HepG2 (cell line): ENCODE measurements at regions not wholly inside any gene's neighbourhood (a gene's known extent, or its start where the extent isn't known, plus 50 kb on each side); places are given as distances from the start of the nearest gene placed in this dataset.

ENCODE experiments used
- ATAC-seq: fragments of 200-7000 bp; cut with Tn5 transposase; 3 replicates; pipeline ENCODE4 v1.9.1; 2020; ENCODE audit warnings: mild to moderate bottlenecking, moderate library complexity
- BruUV-seq: library from RNA; stranded (reverse); fragments of 400-500 nt; replicated peaks from 2 replicates; lab custom pipeline; 2021; lab: Mats Ljungman, UMichigan
- CTCF ChIA-PET: fragments of 300-600 bp; formaldehyde crosslinking; extraction: SDS; loops from one replicate; lab custom pipeline; 2021; ENCODE audit warnings: low total read pairs, inconsistent platforms, low intra/inter-chr PET ratio; lab: Yijun Ruan, JAX
- POLR2A ChIA-PET: fragments of 350-600 bp; sonication (Branson Sonifier 250); formaldehyde crosslinking; loops from one replicate; lab custom pipeline; 2020; ENCODE audit warnings: antibody characterized with exemption, inconsistent platforms; lab: Yijun Ruan, JAX
- DNase-seq: peaks from one replicate; pipeline ENCODE4 v3.0.0-alpha.2; 2015; ENCODE audit warnings: low spot score
- FAIRE-seq: peaks from 3 replicates; lab custom pipeline; 2011; peaks lifted over from hg19 to GRCh38; lab: Jason Lieb, UNC
- H2AFZ ChIP-seq: one replicate; pipeline ENCODE4 v1.6.1; 2011; ENCODE audit warnings: low read length, inconsistent platforms
- H3K27ac ChIP-seq: fragments of 300-600 bp; 3 replicates; pipeline ENCODE4 v1.8.0; 2011; ENCODE audit warnings: mixed run types, mild to moderate bottlenecking, mixed read lengths, low read length, inconsistent platforms; ENCODE audit not compliant: insufficient read depth; ENCODE audit errors: extremely low read length
- H3K27me3 ChIP-seq, 2 experiments: fragments of 200-600 bp in 1 of 2; 2 replicates in 1 of 2; 3 replicates in 1 of 2; pipeline versions ENCODE4 v1.6.0 to v1.8.0; 2011; ENCODE audit warnings: low read length in 2 of 2, mild to moderate bottlenecking in 2 of 2, moderate library complexity in 2 of 2, inconsistent platforms in 1 of 2; ENCODE audit not compliant: insufficient read depth in 2 of 2, control insufficient read depth in 1 of 2
- H3K36me3 ChIP-seq, 2 experiments: fragments of 200-600 bp in 1 of 2; replicated peaks in 1 of 2; 2 replicates in 1 of 2; 3 replicates in 1 of 2; pipeline versions ENCODE4 v1.5.1 to v1.8.0; 2011; ENCODE audit warnings: low read length in 2 of 2, inconsistent platforms in 1 of 2; ENCODE audit not compliant: insufficient read depth in 2 of 2, control insufficient read depth in 1 of 2
- H3K4me1 ChIP-seq: 2 replicates; pipeline ENCODE4 v1.5.1; 2012; ENCODE audit warnings: low read length, inconsistent platforms; ENCODE audit not compliant: insufficient read depth
- H3K4me2 ChIP-seq: 2 replicates; pipeline ENCODE4 v1.6.0; 2011; ENCODE audit warnings: low read depth, low read length, inconsistent platforms
- H3K4me3 ChIP-seq, 3 experiments: fragments of 200-600 bp in 1 of 3; sonication (generic), shearing (Covaris generic) in 1 of 3; replicated peaks in 1 of 3; 2 replicates each; pipeline ENCODE4 v1.5.1; 2011 to 2016; ENCODE audit warnings: low read length in 3 of 3, inconsistent platforms in 2 of 3, low read depth in 2 of 3, mild to moderate bottlenecking in 2 of 3, control low read depth in 1 of 3, mixed read lengths in 1 of 3; ENCODE audit not compliant: insufficient read depth in 1 of 3
- H3K79me2 ChIP-seq: one replicate; pipeline ENCODE4 v1.6.1; 2011; ENCODE audit warnings: low read length, inconsistent platforms; ENCODE audit not compliant: insufficient read depth
- H3K9ac ChIP-seq: 2 replicates; pipeline ENCODE4 v1.6.0; 2011; ENCODE audit warnings: mild to moderate bottlenecking, low read depth, low read length, inconsistent platforms; ENCODE audit not compliant: insufficient read depth
- H3K9me3 ChIP-seq: 2 replicates; pipeline ENCODE4 v1.5.1; 2012; ENCODE audit warnings: mild to moderate bottlenecking, low read length
- H4K20me1 ChIP-seq: 2 replicates; pipeline ENCODE4 v1.6.0; 2011; ENCODE audit warnings: inconsistent platforms, mild to moderate bottlenecking, low read length, moderate library complexity; ENCODE audit not compliant: insufficient read depth
- GFI1 ChIP-seq: sonication (generic); formaldehyde crosslinking; IDR thresholded peaks from 2 replicates; pipeline ENCODE4 v1.5.0; 2020; ENCODE audit warnings: missing genetic modification reagents, mild to moderate bottlenecking, borderline replicate concordance
- KDM3A ChIP-seq: IDR thresholded peaks from 2 replicates; pipeline ENCODE4 v1.6.1; 2018; ENCODE audit warnings: low read depth, missing compliant biosample characterization
- KDM5A ChIP-seq: fragments of 200-600 bp; sonication (generic); IDR thresholded peaks from 2 replicates; pipeline ENCODE4 v1.7.0; 2018; ENCODE audit warnings: antibody characterized with exemption, mild to moderate bottlenecking, low read length, borderline replicate concordance
- POLR2AphosphoS2 ChIP-seq: IDR thresholded peaks from 2 replicates; pipeline ENCODE4 v1.6.1; 2011; ENCODE audit warnings: low read depth, low read length, improper control_type of control experiment
- PRDM10 ChIP-seq: sonication (generic); formaldehyde crosslinking; IDR thresholded peaks from 2 replicates; pipeline ENCODE4 v1.4.0; 2020; ENCODE audit warnings: low read depth, missing genetic modification reagents
- SOX13 ChIP-seq, 3 experiments: fragments of 450-650 bp in 1 of 3; sonication (generic) in 1 of 3; formaldehyde crosslinking in 1 of 3; IDR thresholded peaks in 2 of 3; conservative IDR thresholded peaks in 1 of 3; 2 replicates each; pipeline versions ENCODE4 v1.5.0 to v1.6.1; 2016 to 2020; ENCODE audit warnings: antibody characterized with exemption in 1 of 3, mild to moderate bottlenecking in 1 of 3, missing compliant biosample characterization in 1 of 3, missing genetic modification reagents in 1 of 3, moderate library complexity in 1 of 3
- ZNF225 ChIP-seq: sonication (generic); formaldehyde crosslinking; IDR thresholded peaks from 2 replicates; pipeline ENCODE4 v1.4.0; 2020; ENCODE audit warnings: mild to moderate bottlenecking, missing genetic modification reagents
- WGBS: methylation state at CpG from one replicate; pipeline ENCODE4 v1.1.6; 2017; ENCODE audit warnings: low lambda C conversion rate; 5-methylcytosine and 5-hydroxymethylcytosine counted together
- in situ Hi-C: cut with HindIII; loops from 2 replicates; pipeline ENCODE4 v1.10.0; 2017; ENCODE audit warnings: low pct_unique_long_range_greater_than_20kb; ENCODE audit not compliant: extremely low pct_ligation_motif_present
- intact Hi-C: fragments of 100-400 bp; cut with micrococcal nuclease; formaldehyde crosslinking; loops from one replicate; pipeline ENCODE4 v1.10.0; 2022; ENCODE audit not compliant: unreplicated experiment
- TF ChIP-seq, protein P1 (sequence below): sonication (generic); formaldehyde crosslinking; IDR thresholded peaks from 2 replicates; pipeline ENCODE4 v1.8.1; 2023; ENCODE audit warnings: mild to moderate bottlenecking, moderate library complexity, missing genetic modification reagents

- in situ Hi-C loops = no loop called here
- H3K4me1 ChIP-seq = no peaks in the 10 kb centered on the region
- no peaks in the 10 kb centered on the region for H3K79me2 ChIP-seq
- H4K20me1 ChIP-seq = no peaks in the 10 kb centered on the region
- no peak for ATAC-seq
- H3K4me2 ChIP-seq = no peak overlapping the region
- no peak overlapping the region for H2AFZ ChIP-seq
- ChIA-PET POLR2A (no interaction called here), CTCF (no interaction called here)
- 31% methylated on average over 2 of the region's 2 CpGs for WGBS
- no peak for DNase-seq
- H3K27me3 ChIP-seq = no peaks in the 10 kb centered on the region
- intact Hi-C loops = no loop called here
- H3K36me3 ChIP-seq = no peaks in the 10 kb centered on the region
- no TSS peak for BruUV-seq
- no peak for FAIRE-seq
- no peaks in the 10 kb centered on the region for H3K9me3 ChIP-seq
- H3K27ac ChIP-seq = no peak overlapping the region
- TF ChIP-seq PRDM10 (CRISPR knock-in tag) (no peak), POLR2AphosphoS2 (no peak)
- no peak overlapping the region for H3K4me3 ChIP-seq
- H3K9ac ChIP-seq = no peak overlapping the region
These were observed 184.1 kb upstream of the SETMAR start for GRCh38 chr3:4119119-4119518.

DNA sequence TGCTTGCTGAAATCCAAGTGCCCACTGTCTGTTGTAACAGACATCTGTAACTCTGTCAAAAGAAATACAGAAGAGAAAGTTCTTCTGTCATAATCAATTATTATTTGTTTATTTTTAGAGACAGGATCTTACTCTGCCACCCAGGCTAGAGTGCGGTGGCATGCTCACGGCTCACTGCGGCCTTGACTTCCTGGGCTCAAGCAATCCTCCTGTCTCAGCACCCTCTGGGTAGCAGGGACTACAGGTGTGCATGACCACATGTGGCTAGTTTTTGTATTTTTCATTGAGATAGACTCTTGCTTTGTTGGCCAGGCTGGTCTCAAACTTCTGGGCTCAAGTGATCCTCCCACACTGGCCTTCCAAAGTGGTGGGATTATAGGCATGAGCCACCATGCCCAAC, 177.6 kb upstream of the SETMAR start:
- Histone ChIP-seq H3K9me3 (no peaks in the 10 kb centered on the region), H3K9ac (no peak overlapping the region), H3K79me2 (no peaks in the 10 kb centered on the region), H3K4me3 (no peak overlapping the region), H3K27me3 (no peaks in the 10 kb centered on the region), H4K20me1 (no peaks in the 10 kb centered on the region), H3K4me2 (no peak overlapping the region), H3K27ac (no peak overlapping the region), H3K36me3 (no peaks in the 10 kb centered on the region), H3K4me1 (no peaks in the 10 kb centered on the region), H2AFZ (no peak overlapping the region)
- ChIA-PET CTCF (no interaction called here), POLR2A (no interaction called here)
- DNase-seq (no peak), FAIRE-seq (no peak), ATAC-seq (no peak)
- intact Hi-C loops = no loop called here
- in situ Hi-C loops = no loop called here
- BruUV-seq = no TSS peak
- WGBS = 76% methylated on average over 3 of the region's 3 CpGs
- TF ChIP-seq ZNF225 (CRISPR knock-in tag) (no peak), KDM3A (CRISPR knock-in tag) (no peak), SOX13 (IDR thresholded peaks at IDR 0.05) (no peak), SOX13 (CRISPR knock-in tag; conservative IDR thresholded peaks at IDR 0.05 in 1 of 2, IDR thresholded peaks at IDR 0.05 in 1 of 2) (no peak), KDM5A (no peak), GFI1 (CRISPR knock-in tag) (no peak)
- TF ChIP-seq, protein P1, sequence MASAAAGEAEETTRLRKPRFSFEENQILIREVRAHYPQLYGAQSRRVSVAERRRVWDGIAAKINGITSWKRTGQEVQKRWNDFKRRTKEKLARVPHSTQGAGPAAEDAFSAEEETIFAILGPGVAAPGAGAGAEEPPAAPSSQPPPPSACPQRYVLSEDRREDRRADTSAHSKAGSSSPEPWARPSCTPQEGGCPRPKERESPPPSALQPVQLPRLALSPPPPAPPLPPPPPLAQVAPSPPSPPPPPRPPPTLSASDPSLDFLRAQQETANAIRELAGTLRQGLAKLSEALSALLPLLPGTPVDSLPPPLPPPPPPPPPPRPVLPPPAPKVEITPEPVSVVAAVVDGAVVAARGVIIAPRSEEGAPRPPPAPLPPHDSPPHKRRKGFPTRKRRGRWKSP (CRISPR knock-in tag) = no peak
